Kidney epithelial cell (primary cell): ENCODE measurements at regions not wholly inside any gene's neighbourhood (a gene's known extent, or its start where the extent isn't known, plus 50 kb on each side); places are given as distances from the start of the nearest gene placed in this dataset.

Source experiments
- DNase-seq: peaks from one replicate; pipeline ENCODE4 v3.0.0-alpha.2; 2010; ENCODE audit warnings: low read depth
- H3K27me3 ChIP-seq: 2 replicates; pipeline ENCODE4 v1.6.0; 2011; ENCODE audit warnings: low read length; ENCODE audit not compliant: control insufficient read depth, insufficient read depth
- H3K36me3 ChIP-seq: 2 replicates; pipeline ENCODE4 v1.5.1; 2011; ENCODE audit warnings: low read length; ENCODE audit not compliant: control insufficient read depth, insufficient read depth
- H3K4me3 ChIP-seq: 2 replicates; pipeline ENCODE4 v1.5.1; 2011; ENCODE audit warnings: low read depth, mild to moderate bottlenecking, control low read depth, low read length
- TF ChIP-seq, protein P1 (sequence below): IDR thresholded peaks from 2 replicates; pipeline ENCODE4 v1.5.1; 2011; ENCODE audit warnings: mild to moderate bottlenecking, moderate library complexity, low read length, control low read depth, inconsistent platforms; ENCODE audit not compliant: insufficient read depth, poor library complexity, severe bottlenecking

DNA sequence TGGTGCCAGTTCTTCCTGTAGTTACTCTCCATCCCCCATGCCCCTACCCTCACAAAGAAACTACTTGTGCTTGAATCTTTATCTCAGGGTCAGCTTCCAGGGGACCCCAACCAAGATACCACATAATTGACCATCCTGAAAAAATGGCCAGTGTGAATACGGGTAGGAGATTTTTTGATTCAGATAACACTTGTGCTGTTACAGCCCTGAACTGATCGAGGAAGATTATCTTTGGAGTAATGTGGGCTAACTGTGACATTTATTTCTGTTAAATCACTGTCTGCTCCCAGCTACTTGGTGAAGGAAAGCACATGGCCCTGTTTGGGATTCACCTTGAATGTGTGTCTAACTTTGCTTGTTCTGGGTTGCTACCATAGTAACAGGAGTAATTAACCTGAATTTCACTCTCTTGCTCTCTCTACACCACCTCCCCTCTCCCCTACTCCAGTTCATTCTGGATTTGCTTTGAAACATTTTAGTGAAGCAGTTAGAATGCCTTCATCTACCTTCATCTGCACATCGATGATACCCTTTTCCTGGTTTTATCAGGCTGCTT lies 219.6 kb upstream of the CHD6 start:
- Histone ChIP-seq H3K36me3 (no peaks in the 10 kb centered on the region), H3K4me3 (no peak overlapping the region), H3K27me3 (no peaks in the 10 kb centered on the region)
- no peak for DNase-seq
- TF ChIP-seq, protein P1, sequence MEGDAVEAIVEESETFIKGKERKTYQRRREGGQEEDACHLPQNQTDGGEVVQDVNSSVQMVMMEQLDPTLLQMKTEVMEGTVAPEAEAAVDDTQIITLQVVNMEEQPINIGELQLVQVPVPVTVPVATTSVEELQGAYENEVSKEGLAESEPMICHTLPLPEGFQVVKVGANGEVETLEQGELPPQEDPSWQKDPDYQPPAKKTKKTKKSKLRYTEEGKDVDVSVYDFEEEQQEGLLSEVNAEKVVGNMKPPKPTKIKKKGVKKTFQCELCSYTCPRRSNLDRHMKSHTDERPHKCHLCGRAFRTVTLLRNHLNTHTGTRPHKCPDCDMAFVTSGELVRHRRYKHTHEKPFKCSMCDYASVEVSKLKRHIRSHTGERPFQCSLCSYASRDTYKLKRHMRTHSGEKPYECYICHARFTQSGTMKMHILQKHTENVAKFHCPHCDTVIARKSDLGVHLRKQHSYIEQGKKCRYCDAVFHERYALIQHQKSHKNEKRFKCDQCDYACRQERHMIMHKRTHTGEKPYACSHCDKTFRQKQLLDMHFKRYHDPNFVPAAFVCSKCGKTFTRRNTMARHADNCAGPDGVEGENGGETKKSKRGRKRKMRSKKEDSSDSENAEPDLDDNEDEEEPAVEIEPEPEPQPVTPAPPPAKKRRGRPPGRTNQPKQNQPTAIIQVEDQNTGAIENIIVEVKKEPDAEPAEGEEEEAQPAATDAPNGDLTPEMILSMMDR, result no peak

- no peak for DNase-seq
- Histone ChIP-seq H3K36me3 (no peaks in the 10 kb centered on the region), H3K27me3 (no peaks in the 10 kb centered on the region), H3K4me3 (no peak overlapping the region)
- TF ChIP-seq, protein P1, result no peak
Observed at GRCh38 chr20:41833739-41834138, 215.6 kb upstream of the CHD6 start.

DNA sequence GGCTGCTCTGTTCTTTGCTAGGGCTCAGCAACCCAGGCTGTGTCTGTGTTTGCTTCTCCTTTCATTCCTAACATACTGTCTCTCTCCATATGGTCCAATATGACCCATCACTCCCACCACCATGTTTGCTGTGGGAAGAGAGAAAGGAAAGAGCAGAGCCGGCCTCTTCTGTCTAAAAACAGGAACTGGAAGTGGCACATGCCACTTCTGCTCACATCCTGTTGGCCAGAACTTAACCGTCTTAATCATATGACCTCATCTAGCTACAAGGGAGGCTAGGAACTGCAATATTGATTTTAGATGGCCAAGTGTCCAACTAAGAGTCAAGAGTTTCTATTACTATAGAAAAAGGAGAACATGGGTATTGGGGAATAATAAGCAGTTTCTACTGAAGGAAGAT lies 212.5 kb upstream of the CHD6 start:
- Histone ChIP-seq H3K4me3 (no peak overlapping the region), H3K27me3 (no peaks in the 10 kb centered on the region), H3K36me3 (no peaks in the 10 kb centered on the region)
- DNase-seq, result no peak
- TF ChIP-seq, protein P1, result no peak

GRCh38 chr20:41819436-41819835 lies 201.3 kb upstream of the CHD6 start:
- Histone ChIP-seq H3K27me3 (no peaks in the 10 kb centered on the region), H3K4me3 (no peak overlapping the region), H3K36me3 (no peaks in the 10 kb centered on the region)
- TF ChIP-seq, protein P1, result no peak
- DNase-seq, result no peak

DNA sequence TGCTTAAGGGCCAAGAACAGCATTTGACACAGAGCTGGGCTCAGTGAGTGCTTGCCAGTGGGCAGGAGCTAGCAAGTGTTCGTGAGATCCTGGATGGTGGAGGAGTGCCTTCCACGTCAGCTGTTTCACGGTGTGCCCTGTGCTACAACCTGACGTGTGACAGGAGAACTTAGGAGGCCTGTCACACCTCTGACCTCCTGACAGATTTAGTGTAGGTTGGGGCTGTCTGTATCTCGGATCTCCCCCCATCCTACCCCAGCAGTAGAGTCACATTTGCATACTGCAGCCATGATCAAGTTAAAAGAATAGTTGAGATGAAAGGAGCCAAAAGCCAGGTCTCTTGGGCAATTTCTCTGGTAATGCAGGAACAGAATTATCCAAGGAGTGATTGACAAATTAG lies 200.8 kb upstream of the CHD6 start:
- Histone ChIP-seq H3K36me3 (no peaks in the 10 kb centered on the region), H3K27me3 (no peaks in the 10 kb centered on the region), H3K4me3 (no peak overlapping the region)
- DNase-seq, result no peak
- TF ChIP-seq, protein P1, result no peak

GRCh38 chr20:41818369-41818768 lies 200.2 kb upstream of the CHD6 start:
- Histone ChIP-seq H3K4me3 (no peak overlapping the region), H3K27me3 (no peaks in the 10 kb centered on the region), H3K36me3 (no peaks in the 10 kb centered on the region)
- TF ChIP-seq, protein P1, result no peak
- no peak for DNase-seq
